Stimulated activated CD4-positive, alpha-beta T cell treated with anti-CD3 and anti-CD28 coated beads, Interleukin-15, amount 100 ng/mL, for 24 hours (primary cell): ENCODE measurements at regions not wholly inside any gene's neighbourhood (a gene's known extent, or its start where the extent isn't known, plus 50 kb on each side); places are given as distances from the start of the nearest gene placed in this dataset.
"Not testable (repeated sequence)": the region's sequence is repeated elsewhere in the genome, so short reads cannot be mapped to it uniquely, and the experiment has no call there.

ENCODE experiments used
- DNase-seq: peaks from one replicate; pipeline ENCODE4 v3.0.0-alpha.2; 2020

DNA sequence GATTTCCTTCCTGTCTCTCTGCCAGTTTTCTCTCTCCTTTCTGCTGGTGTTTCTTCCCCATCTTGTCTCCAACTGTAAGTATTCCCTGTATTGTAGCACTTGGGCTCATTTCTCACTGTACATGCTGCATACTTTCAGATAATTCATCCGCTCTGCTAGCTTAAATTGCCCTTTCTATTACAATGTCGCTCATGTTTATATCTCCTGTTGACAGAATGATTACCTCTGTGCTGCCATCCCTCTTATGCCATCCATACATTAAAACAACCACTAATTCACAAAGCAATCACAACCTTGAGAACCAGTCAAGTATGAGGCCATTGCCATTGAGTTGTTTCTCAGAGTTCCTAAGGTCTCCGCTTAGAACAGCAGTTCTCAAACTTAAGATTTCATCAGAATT lies 107.5 kb upstream of the SOX2 start:
- no peak for DNase-seq

DNA sequence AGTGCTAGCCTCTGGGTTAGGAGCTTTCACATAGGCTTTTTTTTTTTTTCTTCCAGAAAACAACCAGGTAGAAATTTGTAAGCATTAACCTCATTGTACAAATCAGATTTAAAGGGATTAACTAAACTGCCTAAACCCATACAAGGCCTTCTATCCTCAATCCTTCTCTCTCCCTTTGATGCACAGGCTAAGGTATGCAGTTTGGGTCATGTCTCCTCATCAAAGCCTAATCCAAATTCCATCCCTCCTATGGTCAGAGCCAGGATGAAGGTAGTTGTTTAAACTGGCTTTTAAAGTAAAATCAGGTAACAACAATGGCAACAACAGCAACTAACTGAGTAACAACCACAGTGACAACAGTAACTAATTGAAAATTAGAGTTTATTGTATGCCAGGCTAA lies 115.6 kb upstream of the SOX2 start:
- no peak for DNase-seq

DNA sequence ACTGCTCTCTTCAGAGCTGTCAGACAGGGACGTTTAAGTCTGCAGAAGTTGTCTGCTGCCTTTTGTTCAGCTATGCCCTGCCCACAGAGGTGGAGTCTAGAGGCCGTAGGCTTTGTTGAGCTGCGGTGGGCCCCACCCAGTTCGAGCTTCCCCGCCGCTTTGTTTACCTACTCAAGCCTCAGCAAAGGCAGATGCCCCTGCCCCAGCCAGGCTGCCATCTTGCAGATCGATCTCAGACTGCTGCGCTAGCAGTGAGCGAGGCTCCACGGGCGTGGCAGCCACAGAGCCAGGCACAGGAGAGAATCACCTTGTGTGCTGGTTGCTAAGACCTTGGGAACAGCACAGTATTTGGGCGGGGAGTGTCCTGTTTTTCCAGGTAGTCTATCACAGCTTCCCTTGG lies 120.8 kb upstream of the SOX2 start:
- not testable (repeated sequence) for DNase-seq

DNA sequence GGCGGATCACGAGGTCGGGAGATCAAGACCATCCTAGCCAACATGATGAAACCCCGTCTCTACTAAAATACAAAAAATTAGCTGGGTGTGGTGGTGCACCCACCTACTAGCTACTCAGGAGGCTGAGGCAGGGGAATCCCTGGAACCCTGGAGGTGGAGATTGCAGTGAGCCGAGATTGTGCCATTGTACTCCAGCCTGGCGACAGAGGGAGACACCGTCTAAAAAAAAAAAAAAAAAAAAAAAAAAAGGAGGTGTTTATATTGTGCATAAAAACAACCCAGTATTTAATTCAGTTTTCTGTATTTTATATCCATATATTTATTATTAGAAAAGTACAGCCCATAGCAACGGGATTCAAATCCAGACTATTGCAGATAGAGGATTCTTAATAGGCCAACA lies 129.1 kb upstream of the SOX2 start:
- DNase-seq = no peak

DNA sequence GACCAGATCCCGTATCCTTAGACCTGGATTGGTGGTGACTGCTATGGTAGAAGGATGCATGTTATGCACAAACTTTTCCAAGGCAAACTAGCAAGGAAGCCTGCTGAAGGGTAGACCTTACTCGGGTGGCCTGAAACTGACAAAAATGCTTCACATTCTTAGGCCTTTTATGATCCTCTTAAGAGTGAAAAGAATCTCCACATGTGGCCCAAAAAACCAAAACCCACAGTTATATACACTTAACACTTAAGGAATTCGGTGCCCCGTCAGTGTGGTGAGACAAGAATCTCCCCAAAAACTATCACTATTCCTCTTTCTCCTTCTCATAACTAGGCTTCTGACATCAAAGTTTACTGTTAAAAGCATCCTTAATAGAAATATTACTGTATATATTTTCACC lies 130.1 kb upstream of the SOX2 start:
- no peak for DNase-seq

DNA sequence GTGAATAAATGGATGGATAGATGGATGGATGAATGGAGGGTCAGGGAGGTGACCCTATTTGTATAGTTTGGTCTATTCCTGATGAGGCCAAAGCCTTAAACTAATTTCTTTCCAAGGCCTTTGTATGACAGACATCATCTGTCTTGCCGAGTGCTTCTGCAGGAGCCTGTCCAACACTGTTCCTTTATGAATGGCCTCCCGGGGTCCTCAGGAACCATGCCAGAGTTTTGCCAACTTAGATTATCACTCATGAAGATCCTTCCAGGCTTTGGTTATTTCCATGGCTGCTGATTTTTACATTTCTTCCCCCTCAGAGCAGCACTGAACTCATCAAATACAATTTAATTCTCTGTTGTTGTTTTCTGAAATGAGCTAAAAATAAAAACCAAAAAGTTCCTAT lies 133.0 kb upstream of the SOX2 start:
- no peak for DNase-seq

DNA sequence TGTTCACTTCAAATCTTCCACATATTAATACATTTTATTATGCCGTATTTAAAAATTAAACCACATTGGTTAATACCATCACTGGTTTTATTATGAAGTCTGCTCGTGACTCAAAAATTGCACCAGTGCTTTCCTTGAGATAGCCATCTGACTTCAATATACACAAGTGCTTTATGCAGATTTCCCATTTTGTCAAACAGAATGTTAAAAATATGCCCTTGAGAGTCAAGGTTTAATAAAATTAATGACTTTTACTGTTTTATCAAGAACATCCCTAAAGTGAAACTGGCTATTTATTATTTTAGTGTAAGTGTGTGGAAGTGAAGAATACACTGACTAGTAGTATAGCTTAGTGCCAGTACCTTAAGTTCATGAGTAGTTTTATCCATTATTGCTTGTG lies 139.3 kb upstream of the SOX2 start:
- no peak for DNase-seq

DNA sequence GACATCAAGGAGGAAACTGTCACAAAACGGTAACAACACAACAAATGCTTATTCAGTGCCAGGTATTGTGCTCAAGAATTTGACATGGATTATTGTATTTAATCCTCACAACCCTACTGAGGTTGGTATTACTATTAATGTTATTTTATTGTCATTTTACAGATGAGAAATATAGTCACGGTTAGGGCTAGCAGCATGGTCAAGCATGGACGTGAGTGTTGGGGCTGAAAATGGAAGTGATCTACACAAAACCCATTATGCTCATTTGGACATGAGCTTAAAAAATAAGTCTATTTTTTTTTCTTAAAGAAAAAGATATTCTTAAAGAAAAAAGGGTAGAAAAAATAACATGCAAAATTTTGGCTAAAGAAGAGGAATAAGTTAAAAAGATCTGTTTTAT lies 141.3 kb upstream of the SOX2 start:
- DNase-seq = no peak

DNA sequence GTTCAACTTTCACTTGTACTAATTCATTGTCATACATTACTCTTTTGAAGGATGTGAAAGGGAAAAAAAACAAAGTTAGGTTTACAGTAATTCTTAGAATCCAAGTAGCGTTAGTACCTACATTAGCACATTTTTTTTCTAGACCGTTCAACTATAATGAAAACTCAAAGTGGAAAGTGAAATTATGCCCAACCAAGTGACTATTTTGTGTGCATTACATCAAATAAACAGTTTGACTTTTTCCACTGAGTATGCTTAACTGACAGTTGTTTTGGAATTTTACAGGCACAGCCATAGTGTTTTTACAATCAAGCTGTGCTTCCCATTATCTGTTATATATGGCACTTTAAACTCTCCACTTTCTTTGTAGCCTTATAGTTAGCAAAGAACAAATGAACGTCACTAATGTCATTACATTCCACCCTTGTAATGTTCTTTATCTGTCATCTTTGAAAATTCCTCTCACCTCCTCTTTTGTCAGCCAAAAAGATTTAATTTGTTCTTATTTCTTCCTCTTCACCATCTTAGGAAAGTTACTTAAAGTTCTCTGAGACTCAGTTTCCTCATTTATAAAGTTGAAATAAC lies 142.3 kb upstream of the SOX2 start:
- DNase-seq = no peak

DNA sequence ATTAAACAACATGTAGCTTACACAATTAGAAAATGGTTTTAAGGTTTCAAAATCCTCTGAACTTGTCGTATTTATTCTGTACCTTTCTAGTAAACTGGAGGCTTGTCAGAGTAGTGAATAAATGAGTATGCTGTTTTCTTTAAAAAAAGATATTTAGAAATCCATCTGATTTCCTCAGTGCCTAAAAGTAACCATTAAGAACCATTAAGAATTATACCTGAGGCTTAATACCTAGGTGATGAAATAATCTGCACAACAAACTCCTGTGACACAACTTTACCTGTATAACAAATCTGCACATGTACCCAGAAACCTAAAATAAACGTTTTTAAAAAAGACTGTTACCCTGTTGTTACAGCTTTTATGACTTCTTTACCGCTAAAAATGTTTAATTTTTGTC lies 143.0 kb upstream of the SOX2 start:
- DNase-seq = no peak

DNA sequence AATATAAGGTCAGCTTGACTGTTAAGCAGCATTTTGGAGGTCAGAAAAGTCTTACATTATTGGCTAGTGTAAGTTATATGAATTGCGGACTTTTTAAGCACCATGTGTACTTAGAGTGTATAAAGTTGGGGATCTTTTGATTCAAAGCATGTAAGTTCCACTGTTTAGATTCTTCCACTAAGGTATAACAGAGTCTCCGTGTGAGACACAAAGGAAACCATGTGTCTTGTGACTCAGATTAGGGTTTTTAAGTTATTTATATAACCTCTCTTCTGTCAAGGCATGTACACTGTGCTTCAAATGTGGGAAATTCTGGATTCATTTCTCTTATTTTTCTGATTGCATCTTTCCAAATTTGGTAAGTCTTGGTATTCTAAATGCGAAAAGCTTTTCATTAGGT lies 143.5 kb upstream of the SOX2 start:
- no peak for DNase-seq

DNA sequence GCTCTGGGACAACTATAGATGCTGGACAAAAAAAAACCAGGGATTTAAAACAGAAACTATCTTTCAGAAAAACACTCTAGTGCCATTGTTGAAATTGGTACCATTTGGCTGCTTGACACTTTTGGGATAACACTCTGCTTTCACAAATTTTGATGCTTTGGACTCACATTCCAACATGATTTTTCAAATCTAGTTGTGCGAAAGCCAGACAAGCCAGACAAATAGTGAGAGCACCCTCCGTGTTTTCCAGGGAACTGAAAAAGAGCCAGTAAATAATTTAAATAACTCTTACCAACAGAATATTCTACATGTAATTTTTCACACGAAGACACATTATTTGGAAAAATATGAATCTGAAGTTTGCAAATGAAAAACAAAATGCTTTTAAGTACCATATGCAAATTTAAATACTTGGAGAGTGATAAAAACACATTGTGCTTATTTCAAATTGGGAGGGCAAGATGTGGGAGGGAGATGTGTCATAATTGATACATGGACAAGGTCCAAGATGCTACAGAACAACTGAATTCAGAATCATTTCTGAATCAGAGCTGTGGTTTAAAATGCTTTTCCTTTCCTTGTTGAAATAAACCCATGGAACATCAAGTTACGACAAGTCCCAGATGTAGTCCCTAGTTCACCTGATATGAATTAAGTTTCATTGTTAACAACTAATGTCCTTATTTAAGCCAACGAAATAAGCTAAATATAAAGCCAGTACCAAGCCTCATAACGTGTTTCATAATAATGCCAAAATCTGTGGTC lies 144.2 kb upstream of the SOX2 start:
- no peak for DNase-seq

DNA sequence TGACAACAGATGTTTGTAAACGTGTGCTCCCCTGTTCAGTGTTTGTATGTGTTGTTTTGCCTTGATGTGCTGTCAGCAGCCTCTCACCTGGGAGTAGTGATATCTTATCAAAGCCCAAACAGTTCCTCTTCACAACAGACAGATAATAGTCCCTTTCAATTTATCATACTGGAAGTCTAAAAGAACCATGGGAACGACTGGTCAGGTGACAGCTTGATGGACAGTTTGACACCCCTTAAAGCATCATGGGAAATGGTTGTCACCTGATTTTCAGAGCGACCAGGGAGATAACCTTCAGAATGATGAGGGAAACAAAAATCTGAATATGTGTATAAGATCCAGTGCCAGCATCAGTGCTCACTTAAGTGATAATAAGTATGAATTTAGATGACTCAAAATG lies 146.3 kb upstream of the SOX2 start:
- DNase-seq = no peak

DNA sequence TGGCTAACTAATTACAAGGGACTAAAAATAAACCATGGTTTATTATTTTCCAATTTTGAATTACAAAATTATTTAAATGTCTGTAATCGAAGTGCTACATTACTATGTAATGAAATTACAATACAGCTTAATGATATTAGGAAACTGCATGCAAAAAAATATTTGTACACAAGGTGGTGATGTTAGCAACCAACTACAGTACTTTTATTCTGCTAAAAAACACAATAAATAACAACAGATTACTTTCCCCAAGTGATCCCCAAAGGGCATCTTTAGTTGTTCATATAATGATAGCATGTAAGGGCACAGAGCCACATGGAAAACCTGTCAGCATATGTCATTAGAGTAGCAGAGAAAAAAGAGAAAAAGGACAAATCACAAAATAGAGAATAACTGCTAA lies 147.5 kb upstream of the SOX2 start:
- DNase-seq = no peak

DNA sequence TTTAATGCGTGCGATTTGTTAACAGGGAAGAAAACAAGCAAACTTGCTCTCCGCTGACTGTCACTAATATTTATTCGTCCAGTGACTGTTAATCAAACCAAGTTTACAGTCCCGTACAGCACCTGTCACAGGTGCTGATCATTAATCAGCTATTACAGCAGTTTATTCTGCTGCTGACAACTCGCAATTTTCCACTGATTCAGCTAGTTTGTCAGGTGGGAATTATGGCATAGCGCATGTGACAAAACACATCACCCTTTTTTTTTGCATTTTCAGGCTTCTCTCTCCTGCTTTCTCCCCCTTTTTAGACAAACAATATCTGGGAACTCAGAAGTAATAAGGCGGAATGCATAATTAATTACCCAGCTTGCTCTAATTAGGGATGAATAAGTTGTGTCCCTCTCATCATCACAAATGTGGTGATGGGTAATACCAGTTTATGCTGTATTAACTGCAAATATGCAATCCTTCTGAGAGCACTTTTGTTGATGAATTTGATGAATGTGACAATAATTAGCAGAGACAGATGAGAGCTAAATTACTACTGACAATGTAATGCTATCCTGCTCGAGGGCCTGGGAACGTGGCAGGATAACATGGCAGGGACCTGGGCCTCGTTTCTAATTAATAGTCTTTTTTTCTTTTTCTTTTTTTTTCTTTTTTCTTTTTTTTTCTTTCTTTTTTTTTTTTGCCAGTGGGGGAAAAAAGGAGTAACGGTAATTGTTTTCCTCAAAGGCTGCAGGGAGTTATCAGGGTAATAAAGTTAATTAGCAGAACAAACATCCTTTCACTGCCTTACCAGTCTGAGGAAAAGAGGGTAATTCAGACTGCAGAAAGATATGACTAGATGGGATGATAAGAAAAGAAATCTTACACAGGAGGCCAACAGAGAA lies 150.3 kb upstream of the SOX2 start:
- no peak for DNase-seq

DNA sequence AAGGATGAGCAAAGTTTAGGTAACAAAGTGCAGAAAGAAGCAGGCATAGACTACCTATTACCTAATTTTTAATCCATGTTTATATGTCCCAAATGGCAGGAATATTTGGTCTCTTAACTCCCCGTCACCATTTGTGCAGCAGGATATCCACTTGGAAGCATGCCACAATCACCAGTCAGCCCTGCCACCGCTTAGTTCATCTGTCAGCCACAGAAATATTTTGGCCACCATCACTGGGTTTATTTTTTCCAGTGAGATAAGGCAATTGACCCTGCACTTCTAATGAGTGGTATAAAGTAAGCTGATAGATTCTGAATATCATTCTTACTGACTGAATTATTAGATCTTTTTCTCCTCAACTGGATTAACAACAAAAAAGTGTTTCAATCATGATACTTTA lies 152.9 kb upstream of the SOX2 start:
- DNase-seq = no peak

DNA sequence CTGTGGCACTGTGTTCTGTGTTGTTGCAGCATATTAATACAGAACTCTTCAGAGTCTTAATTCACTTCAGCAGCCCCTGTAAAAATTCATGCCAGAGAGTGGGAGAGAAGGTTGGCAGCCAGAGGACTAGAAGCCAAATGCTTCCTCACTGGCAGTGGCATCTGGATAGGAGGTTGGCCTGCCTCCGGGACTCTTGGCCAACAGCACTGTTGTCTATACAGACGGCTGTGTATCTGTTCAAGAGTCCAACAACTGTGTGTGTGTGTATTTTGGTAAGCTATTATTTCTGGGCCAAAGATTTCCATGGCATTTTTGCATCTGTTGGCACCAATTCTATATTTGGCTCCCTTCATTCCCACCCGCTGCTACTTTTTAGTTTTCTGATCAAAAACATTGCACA lies 156.0 kb upstream of the SOX2 start:
- DNase-seq = no peak

DNA sequence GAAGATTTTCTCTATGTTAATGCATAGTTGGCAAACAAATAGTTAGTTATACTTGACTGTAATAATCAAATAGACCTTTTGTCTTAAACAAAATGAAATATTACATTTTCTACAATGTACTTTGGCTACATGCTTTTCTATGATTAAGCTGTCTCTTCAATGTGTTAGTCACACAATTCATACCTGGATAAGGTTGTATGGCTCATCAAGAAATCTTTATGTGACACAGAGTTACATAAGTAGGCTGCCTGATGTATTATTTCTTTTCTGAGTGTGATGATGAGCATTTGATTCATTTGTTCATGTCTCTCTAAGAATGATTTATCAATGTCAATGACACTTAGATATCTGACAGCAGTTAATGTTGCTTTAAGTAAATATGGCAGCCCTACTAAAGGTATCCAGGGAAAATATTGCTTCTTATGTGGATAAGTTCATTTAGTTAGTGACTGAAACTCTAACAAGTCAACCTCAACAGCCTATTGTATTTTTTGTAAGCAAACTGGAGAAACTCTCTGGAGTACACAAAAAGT lies 157.4 kb upstream of the SOX2 start:
- no peak for DNase-seq

DNA sequence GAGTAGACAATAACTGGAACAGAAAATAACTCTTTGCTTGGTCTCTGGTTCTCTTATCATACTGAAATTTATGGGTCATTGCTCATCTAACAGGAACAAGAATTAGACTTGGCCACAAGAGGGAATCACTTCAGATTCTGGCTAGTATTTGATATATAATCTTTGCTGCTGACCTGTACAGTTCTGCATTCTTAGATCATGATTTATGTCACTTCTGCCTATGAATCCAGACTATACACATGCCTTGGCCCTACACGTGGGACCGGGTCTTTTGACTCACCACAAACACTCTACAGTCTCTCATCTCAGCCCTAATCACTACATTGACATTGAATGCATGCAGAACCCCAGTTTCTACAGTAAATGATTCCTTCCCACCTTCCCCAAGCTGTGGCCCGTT lies 162.5 kb upstream of the SOX2 start:
- DNase-seq = no peak

DNA sequence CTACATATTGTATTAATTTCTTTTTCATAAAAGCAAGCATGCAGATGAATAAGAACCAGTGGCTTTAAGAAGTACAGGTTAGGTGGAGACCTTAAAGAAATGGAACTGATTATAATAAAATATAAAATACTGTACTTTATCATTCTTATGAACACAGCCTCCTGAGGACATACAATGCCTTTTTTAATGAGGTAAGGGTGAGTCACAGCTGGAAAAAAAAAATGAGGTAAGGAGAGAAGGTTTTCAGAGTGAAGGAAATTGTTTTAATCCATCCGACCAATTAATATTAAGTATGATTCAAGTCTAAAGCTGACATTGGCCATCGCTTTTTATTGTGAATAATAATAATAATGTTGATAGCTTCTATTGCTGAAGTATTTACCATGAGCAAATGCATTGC lies 170.3 kb upstream of the SOX2 start:
- no peak for DNase-seq

DNA sequence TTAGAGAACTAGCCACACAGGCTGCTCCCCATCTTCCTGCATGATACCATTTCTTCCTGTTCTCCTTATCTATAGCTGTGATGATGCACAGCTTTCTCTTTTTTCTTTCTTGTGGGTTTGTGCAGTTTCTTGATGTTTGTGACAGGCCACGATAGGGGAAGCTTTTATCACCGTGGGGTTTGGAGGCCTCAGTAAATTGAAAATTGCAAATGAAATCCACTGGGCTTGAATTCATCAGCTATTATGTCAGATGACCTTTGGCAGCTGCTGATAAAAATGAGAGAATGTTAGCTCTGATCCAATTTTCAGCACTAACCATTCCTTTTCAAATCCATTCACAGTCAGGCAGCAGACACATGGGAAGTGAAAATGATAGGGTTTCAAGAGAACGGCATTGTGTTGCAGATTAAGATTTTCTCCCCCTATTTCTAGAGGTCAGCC lies 176.9 kb upstream of the SOX2 start:
- no peak for DNase-seq

DNA sequence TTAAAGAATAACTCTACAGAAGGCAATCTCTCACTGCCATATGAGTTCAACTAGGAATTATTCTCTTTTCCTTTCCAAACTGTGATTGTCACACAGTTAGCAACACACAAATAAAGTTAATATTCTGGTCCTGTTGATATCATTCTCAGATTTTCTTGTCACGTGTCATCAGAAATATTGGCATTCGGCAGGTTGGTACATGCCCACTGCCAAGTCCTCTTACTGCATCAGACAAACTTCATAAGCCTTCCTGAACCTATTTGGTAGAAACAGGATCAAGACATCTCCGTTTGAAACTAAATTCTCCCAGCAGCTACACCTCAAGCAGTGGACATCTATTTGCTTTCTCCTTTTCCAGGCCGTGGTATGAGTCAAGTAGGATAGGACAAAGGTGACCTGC lies 177.9 kb upstream of the SOX2 start:
- no peak for DNase-seq

DNA sequence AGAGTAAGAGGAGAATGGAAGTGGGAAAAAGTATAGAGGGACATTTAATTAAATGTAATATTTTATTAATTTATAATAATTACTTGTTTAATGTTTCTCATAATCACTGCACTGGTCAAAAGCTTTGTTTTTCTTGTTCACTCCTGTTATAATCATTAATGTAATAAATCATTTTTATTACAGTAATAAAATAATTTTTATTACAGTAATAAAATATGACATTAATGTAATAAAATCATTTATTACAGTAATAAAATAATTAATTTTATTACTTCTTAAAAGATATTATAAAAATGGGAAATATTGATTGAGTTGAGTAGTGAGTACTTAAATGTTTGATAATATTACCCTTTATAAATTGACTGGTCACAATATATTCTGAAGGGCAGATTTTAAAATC lies 181.1 kb upstream of the SOX2 start:
- DNase-seq = no peak

DNA sequence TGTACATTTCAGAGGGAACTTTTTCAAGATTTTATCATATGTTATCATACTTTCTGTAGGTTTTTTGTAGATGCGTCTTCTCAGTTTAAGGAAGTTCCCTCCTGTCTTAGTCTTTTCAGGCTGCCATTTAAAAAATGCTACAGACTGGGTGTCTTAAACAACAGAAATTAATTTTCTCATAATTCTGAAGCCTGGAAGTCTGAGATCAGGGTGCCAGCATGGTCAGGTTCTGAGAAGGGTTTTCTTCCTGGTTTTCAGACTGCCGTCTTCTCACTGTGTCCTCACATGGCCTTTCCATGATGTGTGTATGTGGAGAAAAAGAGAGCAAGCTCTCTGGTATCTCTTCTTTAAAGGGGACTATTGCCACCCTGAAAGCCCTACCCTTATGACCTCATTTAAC lies 189.9 kb upstream of the SOX2 start:
- no peak for DNase-seq
